Naive thymus-derived CD4-positive, alpha-beta T cell (primary cell): ENCODE measurements at regions not wholly inside any gene's neighbourhood (a gene's known extent, or its start where the extent isn't known, plus 50 kb on each side); places are given as distances from the start of the nearest gene placed in this dataset.
"Not testable (repeated sequence)": the region's sequence is repeated elsewhere in the genome, so short reads cannot be mapped to it uniquely, and the experiment has no call there.

ENCODE experiments used
- ATAC-seq: fragments of 150-1000 bp; cut with Tn5 transposase; 2 replicates; pipeline ENCODE4 v1.10.0; 2021; ENCODE audit warnings: mild to moderate bottlenecking, moderate library complexity
- CTCF ChIA-PET: fragments of 350-600 bp; sonication (Branson Sonifier 250); formaldehyde crosslinking; loops from one replicate; lab custom pipeline; 2021; ENCODE audit warnings: antibody characterized with exemption; lab: Charles Lee
- POLR2A ChIA-PET: fragments of 350-600 bp; sonication (Branson Sonifier 250); formaldehyde crosslinking; loops from one replicate; lab custom pipeline; 2021; ENCODE audit warnings: antibody characterized with exemption, inconsistent platforms; lab: Charles Lee
- DNase-seq, 9 donors: peaks; one replicate each; pipeline versions ENCODE4 v3.0.0 to v3.0.0-alpha.2; 2020 to 2022; ENCODE audit warnings: mixed read lengths in 1 of 9
- H3K27ac ChIP-seq: one replicate; pipeline ENCODE4 v1.7.0; 2013; ENCODE audit warnings: mild to moderate bottlenecking, low read depth, low read length, moderate library complexity
- H3K27me3 ChIP-seq, 2 donors: one replicate each; pipeline ENCODE4 v1.7.0; 2013; ENCODE audit warnings: low read length in 2 of 2, mild to moderate bottlenecking in 2 of 2, moderate library complexity in 2 of 2; ENCODE audit not compliant: control insufficient read depth in 2 of 2, insufficient read depth in 2 of 2
- H3K36me3 ChIP-seq, 3 experiments: 1 replicate in 2 of 3; 2 replicates in 1 of 3; pipeline ENCODE4 v1.7.0; 2013; ENCODE audit warnings: low read length in 3 of 3, mild to moderate bottlenecking in 3 of 3, moderate library complexity in 1 of 3; ENCODE audit not compliant: insufficient read depth in 3 of 3, control insufficient read depth in 2 of 3
- H3K4me1 ChIP-seq, 2 donors: one replicate each; pipeline ENCODE4 v1.7.0; 2013; ENCODE audit warnings: low read length in 2 of 2, mild to moderate bottlenecking in 2 of 2, moderate library complexity in 1 of 2; ENCODE audit not compliant: control insufficient read depth in 2 of 2, insufficient read depth in 2 of 2
- H3K4me3 ChIP-seq: 2 replicates; pipeline ENCODE4 v1.7.0; 2013; ENCODE audit warnings: mild to moderate bottlenecking, low read length
- H3K9me3 ChIP-seq, 3 experiments: 1 replicate in 2 of 3; 2 replicates in 1 of 3; pipeline ENCODE4 v1.7.0; 2013; ENCODE audit warnings: low read length in 3 of 3; ENCODE audit not compliant: control insufficient read depth in 2 of 3
- H3K27ac Mint-ChIP-seq, 9 donors: one replicate each; pipeline ENCODE4 v1.8.0; 2020 to 2022; ENCODE audit warnings: mixed read lengths in 9 of 9, mild to moderate bottlenecking in 8 of 9, moderate library complexity in 5 of 9, inconsistent platforms in 2 of 9
- H3K27me3 Mint-ChIP-seq, 5 donors: one replicate each; pipeline ENCODE4 v1.8.0; 2021 to 2022; ENCODE audit warnings: mixed read lengths in 5 of 5, mild to moderate bottlenecking in 1 of 5
- H3K36me3 Mint-ChIP-seq, 5 donors: one replicate each; pipeline ENCODE4 v1.8.0; 2020 to 2022; ENCODE audit warnings: mixed read lengths in 5 of 5, mild to moderate bottlenecking in 3 of 5, inconsistent platforms in 1 of 5
- H3K4me1 Mint-ChIP-seq, 7 donors: one replicate each; pipeline ENCODE4 v1.8.0; 2020 to 2022; ENCODE audit warnings: mixed read lengths in 7 of 7, mild to moderate bottlenecking in 3 of 7, inconsistent platforms in 1 of 7
- H3K4me3 Mint-ChIP-seq, 10 donors: one replicate each; pipeline ENCODE4 v1.8.0; 2020 to 2022; ENCODE audit warnings: mild to moderate bottlenecking in 10 of 10, mixed read lengths in 10 of 10, moderate library complexity in 6 of 10, inconsistent platforms in 2 of 10
- H3K9me3 Mint-ChIP-seq, 11 donors: one replicate each; pipeline ENCODE4 v1.8.0; 2020 to 2022; ENCODE audit warnings: mixed read lengths in 11 of 11, mild to moderate bottlenecking in 4 of 11, inconsistent platforms in 1 of 11, moderate library complexity in 1 of 11
- intact Hi-C, 2 donors: fragments of 100-400 bp; cut with micrococcal nuclease; formaldehyde crosslinking; loops; one replicate each; pipeline ENCODE4 v1.15.1; 2023

GRCh38 chr9:11196840-11197365, 584.1 kb upstream of the PTPRD start:
- H3K36me3 Mint-ChIP-seq, H3K27me3 ChIP-seq, H3K4me1 ChIP-seq, H3K27ac ChIP-seq, POLR2A ChIA-PET, H3K27me3 Mint-ChIP-seq, DNase-seq, H3K27ac Mint-ChIP-seq, ATAC-seq, H3K4me3 Mint-ChIP-seq, H3K4me1 Mint-ChIP-seq, H3K4me3 ChIP-seq, H3K9me3 ChIP-seq, H3K36me3 ChIP-seq, intact Hi-C loops: not testable (repeated sequence)
- CTCF ChIA-PET, result interaction anchor here (0.7 kb wide), 1 partner anchor 20 kb away, joined by 3 read pairs; no protein-coding TSS in a partner anchor
- H3K9me3 Mint-ChIP-seq, result peaks cover 2 to 18% (median 8%) of the 10 kb centered on the region in 11 donors

- no peak overlapping the region for H3K27ac Mint-ChIP-seq
- H3K4me3 Mint-ChIP-seq, result no peak overlapping the region
- no peaks in the 10 kb centered on the region for H3K36me3 ChIP-seq
- ChIA-PET POLR2A (no interaction called here), CTCF (no interaction called here)
- DNase-seq, result no peak
- H3K9me3 Mint-ChIP-seq, result peaks cover 0 to 28% (median 9%) of the 10 kb centered on the region in 11 donors
- H3K27me3 Mint-ChIP-seq, result no peaks in the 10 kb centered on the region
- no peaks in the 10 kb centered on the region for H3K4me1 Mint-ChIP-seq
- H3K9me3 ChIP-seq, result no peaks in the 10 kb centered on the region
- no peak overlapping the region for H3K27ac ChIP-seq
- H3K36me3 Mint-ChIP-seq, result peaks cover 0 to 4% (median 0%) of the 10 kb centered on the region in 5 donors
- H3K4me1 ChIP-seq, result no peaks in the 10 kb centered on the region
- intact Hi-C loops, result no loop called here
- no peaks in the 10 kb centered on the region for H3K27me3 ChIP-seq
- ATAC-seq, result no peak
- no peak overlapping the region for H3K4me3 ChIP-seq
Measured at GRCh38 chr9:11199335-11199734, 586.5 kb upstream of the PTPRD start.

- H3K36me3 Mint-ChIP-seq, result no peaks in the 10 kb centered on the region
- CTCF ChIA-PET, result no interaction called here
Measured at GRCh38 chr9:11204521-11204920, 591.7 kb upstream of the PTPRD start.

GRCh38 chr9:11206925-11207324, 594.1 kb upstream of the PTPRD start:
- ChIA-PET POLR2A (no interaction called here), CTCF (no interaction called here)
- no peak overlapping the region for H3K27ac Mint-ChIP-seq
- peaks cover 0 to 30% (median 10%) of the 10 kb centered on the region in 11 donors for H3K9me3 Mint-ChIP-seq
- H3K36me3 Mint-ChIP-seq, result no peaks in the 10 kb centered on the region
- H3K4me3 Mint-ChIP-seq, result no peak overlapping the region
- H3K4me1 Mint-ChIP-seq, result no peaks in the 10 kb centered on the region
- no peaks in the 10 kb centered on the region for H3K9me3 ChIP-seq
- H3K27me3 Mint-ChIP-seq, result no peaks in the 10 kb centered on the region
- no peaks in the 10 kb centered on the region for H3K27me3 ChIP-seq
- no peak overlapping the region for H3K27ac ChIP-seq
- no peaks in the 10 kb centered on the region for H3K4me1 ChIP-seq
- H3K36me3 ChIP-seq, result no peaks in the 10 kb centered on the region
- no peak overlapping the region for H3K4me3 ChIP-seq
- ATAC-seq (no peak), DNase-seq (no peak)
- intact Hi-C loops, result no loop called here

More at GRCh38 chr9:11204521-11204920, 591.7 kb upstream of the PTPRD start:
- peaks cover 0 to 30% (median 11%) of the 10 kb centered on the region in 11 donors for H3K9me3 Mint-ChIP-seq
- Histone ChIP-seq H3K27me3 (no peaks in the 10 kb centered on the region), H3K4me3 (no peak overlapping the region), H3K36me3 (no peaks in the 10 kb centered on the region), H3K4me1 (no peaks in the 10 kb centered on the region), H3K9me3 (no peaks in the 10 kb centered on the region), H3K27ac (no peak overlapping the region)
- no peak overlapping the region for H3K4me3 Mint-ChIP-seq
- intact Hi-C loops, result no loop called here
- H3K27me3 Mint-ChIP-seq, result no peaks in the 10 kb centered on the region
- ATAC-seq (no peak), DNase-seq (no peak)
- POLR2A ChIA-PET, result no interaction called here
- H3K27ac Mint-ChIP-seq, result no peak overlapping the region
- H3K4me1 Mint-ChIP-seq, result no peaks in the 10 kb centered on the region

DNA sequence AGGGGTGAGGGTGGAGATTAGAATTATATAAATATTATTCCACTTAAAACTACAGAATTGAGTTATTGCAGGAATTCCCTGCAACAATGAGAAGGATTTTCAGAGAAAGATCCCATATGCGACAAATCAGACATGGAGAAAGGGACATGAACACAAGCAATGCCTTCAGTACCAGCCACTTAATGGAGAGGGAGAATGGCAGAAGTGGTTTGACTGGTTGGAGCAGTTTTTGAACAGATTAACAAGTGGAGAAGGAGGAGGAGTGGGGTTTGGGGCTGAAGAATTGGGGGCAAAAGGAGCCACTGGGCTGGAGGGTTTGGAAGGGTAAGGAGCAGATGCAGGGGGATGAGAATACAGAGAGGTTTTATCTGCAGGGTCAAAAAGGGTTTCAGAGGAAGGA, 620.9 kb upstream of the PTPRD start:
- Mint-ChIP-seq H3K27ac (no peak overlapping the region), H3K4me3 (no peak overlapping the region), H3K27me3 (no peaks in the 10 kb centered on the region), H3K4me1 (no peaks in the 10 kb centered on the region), H3K9me3 (peaks cover 3 to 46% (median 23%) of the 10 kb centered on the region in 11 donors), H3K36me3 (peaks cover 0 to 7% (median 0%) of the 10 kb centered on the region in 5 donors)
- Histone ChIP-seq H3K27me3 (no peaks in the 10 kb centered on the region), H3K4me3 (no peak overlapping the region), H3K27ac (no peak overlapping the region), H3K4me1 (no peaks in the 10 kb centered on the region), H3K36me3 (no peaks in the 10 kb centered on the region), H3K9me3 (no peaks in the 10 kb centered on the region)
- ATAC-seq (no peak), DNase-seq (no peak)
- intact Hi-C loops, result no loop called here
- ChIA-PET CTCF (no interaction called here), POLR2A (no interaction called here)

DNA sequence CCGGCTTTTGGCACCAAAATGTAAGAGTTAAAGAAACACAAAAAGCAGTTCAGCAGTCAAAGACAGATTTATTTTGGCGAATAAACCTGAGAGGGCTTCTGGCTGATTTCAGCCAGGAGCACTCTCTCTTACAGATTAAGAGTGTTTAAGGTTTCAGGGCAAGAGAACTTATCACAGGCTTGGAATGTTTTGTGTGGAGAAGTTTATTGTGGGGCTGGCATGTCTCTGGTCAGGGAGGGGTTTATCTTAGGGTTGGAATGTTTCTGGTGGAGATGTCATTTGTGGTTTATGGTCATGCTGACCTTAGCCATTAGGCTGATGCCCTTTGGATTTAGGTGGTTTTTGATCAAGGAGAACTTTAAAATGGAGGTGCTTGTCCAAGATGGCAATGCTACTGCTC, 622.3 kb upstream of the PTPRD start:
- H3K27ac Mint-ChIP-seq, result no peak overlapping the region
- Histone ChIP-seq H3K36me3 (no peaks in the 10 kb centered on the region), H3K27me3 (no peaks in the 10 kb centered on the region), H3K27ac (no peak overlapping the region), H3K4me1 (no peaks in the 10 kb centered on the region), H3K9me3 (no peaks in the 10 kb centered on the region), H3K4me3 (no peak overlapping the region)
- ATAC-seq (no peak), DNase-seq (no peak)
- no peaks in the 10 kb centered on the region for H3K27me3 Mint-ChIP-seq
- H3K4me3 Mint-ChIP-seq, result no peak overlapping the region
- peaks cover 0 to 42% (median 19%) of the 10 kb centered on the region in 11 donors for H3K9me3 Mint-ChIP-seq
- H3K4me1 Mint-ChIP-seq, result no peaks in the 10 kb centered on the region
- intact Hi-C loops, result no loop called here
- ChIA-PET CTCF (no interaction called here), POLR2A (no interaction called here)
- peaks cover 0 to 7% (median 0%) of the 10 kb centered on the region in 5 donors for H3K36me3 Mint-ChIP-seq

GRCh38 chr9:11241779-11242178, 629.0 kb upstream of the PTPRD start:
- ChIA-PET POLR2A (no interaction called here), CTCF (no interaction called here)
- ATAC-seq (no peak), DNase-seq (no peak)
- no peaks in the 10 kb centered on the region for H3K27me3 ChIP-seq
- H3K36me3 ChIP-seq, result no peaks in the 10 kb centered on the region
- intact Hi-C loops, result no loop called here
- no peak overlapping the region for H3K4me3 ChIP-seq
- Mint-ChIP-seq H3K36me3 (no peaks in the 10 kb centered on the region), H3K9me3 (peaks cover 2 to 30% (median 11%) of the 10 kb centered on the region in 11 donors), H3K27ac (no peak overlapping the region), H3K4me1 (no peaks in the 10 kb centered on the region), H3K27me3 (no peaks in the 10 kb centered on the region), H3K4me3 (no peak overlapping the region)
- H3K27ac ChIP-seq, result no peak overlapping the region
- H3K4me1 ChIP-seq, result no peaks in the 10 kb centered on the region
- H3K9me3 ChIP-seq, result no peaks in the 10 kb centered on the region
